ENCODE measurements at regions not wholly inside any gene's neighbourhood (a gene's known extent, or its start where the extent isn't known, plus 50 kb on each side); places are given as distances from the start of the nearest gene placed in this dataset.
"Not testable (repeated sequence)": the region's sequence is repeated elsewhere in the genome, so short reads cannot be mapped to it uniquely, and the experiment has no call there.

- TF ChIP-seq POLR2A (IDR thresholded peaks at IDR 0.05; ENCODE audit: low read depth, low read length), result no peak
- no peak for DNase-seq (ENCODE audit: insufficient read length, low spot score)
- no peak for FAIRE-seq
Observed at GRCh38 chr22:25452116-25452700, 112.3 kb upstream of the GRK3 start.

- TF ChIP-seq POLR2A (IDR thresholded peaks at IDR 0.05; ENCODE audit: low read depth, low read length), result no peak
- no peak for FAIRE-seq
- no peak for DNase-seq (ENCODE audit: insufficient read length, low spot score)
Observed at GRCh38 chr22:25453058-25453457, 111.4 kb upstream of the GRK3 start.

- DNase-seq (ENCODE audit: insufficient read length, low spot score), result no peak
- no peak for FAIRE-seq
- no peak for TF ChIP-seq POLR2A (IDR thresholded peaks at IDR 0.05; ENCODE audit: low read depth, low read length)
Observed at GRCh38 chr22:25453557-25453956, 110.9 kb upstream of the GRK3 start.

GRCh38 chr22:25456300-25457043, 108.0 kb upstream of the GRK3 start:
- FAIRE-seq; DNase-seq (ENCODE audit: insufficient read length, low spot score): not testable (repeated sequence)

GRCh38 chr22:25458631-25459030, 105.8 kb upstream of the GRK3 start:
- DNase-seq (ENCODE audit: insufficient read length, low spot score); FAIRE-seq: not testable (repeated sequence)

- not testable (repeated sequence) for DNase-seq (ENCODE audit: insufficient read length, low spot score); FAIRE-seq
Observed at GRCh38 chr22:25460682-25461081, 103.8 kb upstream of the GRK3 start.

- DNase-seq (ENCODE audit: insufficient read length, low spot score) (no peak), FAIRE-seq (no peak)
- TF ChIP-seq POLR2A (IDR thresholded peaks at IDR 0.05; ENCODE audit: low read depth, low read length), result no peak
Observed at GRCh38 chr22:25461301-25461700, 103.2 kb upstream of the GRK3 start.

- FAIRE-seq (peak; percentile 65), DNase-seq (ENCODE audit: insufficient read length, low spot score) (peak; percentile 74)
Observed at GRCh38 chr22:25462474-25463346, 101.8 kb upstream of the GRK3 start.

- not testable (repeated sequence) for DNase-seq (ENCODE audit: insufficient read length, low spot score); FAIRE-seq
Observed at GRCh38 chr22:25463347-25463628, 101.2 kb upstream of the GRK3 start.

GRCh38 chr22:25464326-25464725, 100.1 kb upstream of the GRK3 start:
- FAIRE-seq; DNase-seq (ENCODE audit: insufficient read length, low spot score): not testable (repeated sequence)

GRCh38 chr22:25465949-25466348, 98.5 kb upstream of the GRK3 start:
- DNase-seq (ENCODE audit: insufficient read length, low spot score), result no peak
- TF ChIP-seq POLR2A (IDR thresholded peaks at IDR 0.05; ENCODE audit: low read depth, low read length), result no peak
- no peak for FAIRE-seq

GRCh38 chr22:25472382-25472781, 92.1 kb upstream of the GRK3 start:
- TF ChIP-seq POLR2A (IDR thresholded peaks at IDR 0.05; ENCODE audit: low read depth, low read length), result no peak
- DNase-seq (ENCODE audit: insufficient read length, low spot score) (no peak), FAIRE-seq (no peak)

GRCh38 chr22:25475257-25476022, 89.0 kb upstream of the GRK3 start:
- no peak for TF ChIP-seq POLR2A (IDR thresholded peaks at IDR 0.05; ENCODE audit: low read depth, low read length)
- FAIRE-seq, result no peak
- DNase-seq (ENCODE audit: insufficient read length, low spot score), result no peak

GRCh38 chr22:25477358-25477757, 87.1 kb upstream of the GRK3 start:
- TF ChIP-seq POLR2A (IDR thresholded peaks at IDR 0.05; ENCODE audit: low read depth, low read length), result no peak
- DNase-seq (ENCODE audit: insufficient read length, low spot score) (no peak), FAIRE-seq (no peak)

All from H54 (cell line).